ENCODE measurements at regions not wholly inside any gene's neighbourhood (a gene's known extent, or its start where the extent isn't known, plus 50 kb on each side); places are given as distances from the start of the nearest gene placed in this dataset.

DNA sequence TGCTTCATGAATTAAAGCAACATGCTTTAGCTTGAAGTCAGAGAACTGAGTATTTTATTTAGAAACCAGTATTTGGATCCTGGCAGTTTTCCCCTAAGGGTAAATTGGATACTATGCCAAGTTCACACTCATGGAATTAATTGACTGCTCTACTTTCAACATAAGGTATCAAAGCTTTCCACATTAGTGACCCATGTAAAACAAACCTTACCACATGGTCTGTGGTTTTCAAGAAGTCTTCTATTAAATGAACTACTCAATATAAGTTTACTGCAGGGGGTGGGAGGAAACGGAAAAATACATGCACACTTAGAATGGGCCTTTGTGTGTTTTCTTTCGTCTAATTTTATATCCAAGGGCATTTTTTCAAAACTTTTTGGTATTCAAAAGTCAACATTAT, 232.0 kb upstream of the FBXL7 start:
- no peak overlapping the region for H3K18ac ChIP-seq (ENCODE audit: extremely low read depth, low read length)
- H3K23me2 ChIP-seq (ENCODE audit: low read depth, low read length), result no peaks in the 10 kb centered on the region
- H2BK20ac ChIP-seq (ENCODE audit: low read length), result no peak overlapping the region
- WGBS, 2 experiments (ENCODE audit: extremely low coverage in 1 of 2, insufficient coverage in 1 of 2, insufficient read length in 1 of 2, insufficient replicate concordance in 2 of 2, low coverage in 1 of 2, low lambda C conversion rate in 2 of 2, missing lambda C conversion rate in 1 of 2), result 87% methylated on average over 2 of the region's 2 CpGs; no CpG with 5 or more reads in 1 of the 2 experiments
- no peak overlapping the region for H3K4ac ChIP-seq (replicated peaks; ENCODE audit: insufficient read length, low read depth, low read length)
- H4K8ac ChIP-seq (ENCODE audit: extremely low read depth, insufficient read depth, low read length), result no peak overlapping the region
- no peak overlapping the region for H2BK12ac ChIP-seq (ENCODE audit: low read depth, low read length)
- DNase-seq (ENCODE audit: low read depth in 1 of 2, low spot score in 2 of 2) (no peak), FAIRE-seq (no peak)
- H2AK5ac ChIP-seq (ENCODE audit: low read depth, low read length), result no peak overlapping the region
- CTCF ChIA-PET (ENCODE audit: partially characterized antibody), result interaction anchor here (1.2 kb wide), 1 partner anchor 22 kb away, joined by 3 read pairs; no protein-coding TSS in a partner anchor
- H3K9ac ChIP-seq (replicated peaks in 1 of 4; ENCODE audit: extremely low read depth in 1 of 4, low read depth in 3 of 4, low read length in 3 of 4), result no peak overlapping the region
- H3K79me1 ChIP-seq (ENCODE audit: low read depth, low read length), result no peaks in the 10 kb centered on the region
- H3K56ac ChIP-seq (replicated peaks; ENCODE audit: insufficient read length, low read depth, low read length), result no peak overlapping the region
- no peak overlapping the region for H2BK120ac ChIP-seq (replicated peaks; ENCODE audit: low read depth, low read length)
- H4K91ac ChIP-seq (replicated peaks; ENCODE audit: insufficient read length, low read length), result no peak overlapping the region
- POLR2A ChIA-PET (ENCODE audit: partially characterized antibody), result no interaction called here
- no peak overlapping the region for H3K4me3 ChIP-seq (ENCODE audit: extremely low read depth in 1 of 4, insufficient read depth in 2 of 4, low read depth in 3 of 4, low read length in 4 of 4)
- H3K4me2 ChIP-seq (ENCODE audit: insufficient read depth in 1 of 2, low read depth in 2 of 2, low read length in 2 of 2), result no peak overlapping the region
- H3K4me1 ChIP-seq (replicated peaks in 1 of 4; ENCODE audit: control insufficient read depth in 3 of 4, insufficient read depth in 4 of 4, low read length in 3 of 4), result peaks cover 0 to 7% (median 2%) of the 10 kb centered on the region in 4 experiments; a peak in 3 of 7 replicates
- no peaks in the 10 kb centered on the region; a peak in 1 of 7 replicates for H3K27me3 ChIP-seq (replicated peaks in 1 of 4; ENCODE audit: control insufficient read depth in 3 of 4, extremely low read depth in 1 of 4, insufficient read depth in 3 of 4, low read length in 3 of 4)
- no peaks in the 10 kb centered on the region for H4K20me1 ChIP-seq (replicated peaks in 1 of 2; ENCODE audit: control insufficient read depth in 1 of 2, insufficient read depth in 2 of 2, low read length in 2 of 2)
- H3K79me2 ChIP-seq (ENCODE audit: control insufficient read depth in 1 of 2, insufficient read depth in 2 of 2, low read length in 2 of 2), result no peaks in the 10 kb centered on the region
- H3K23ac ChIP-seq (ENCODE audit: insufficient read length), result no peak overlapping the region
- no peak overlapping the region for H4K5ac ChIP-seq (ENCODE audit: insufficient read length, low read depth, low read length)
- H3K9me3 ChIP-seq (ENCODE audit: insufficient read depth in 2 of 2, low read depth in 1 of 2, low read length in 1 of 2), result no peaks in the 10 kb centered on the region
- no peaks in the 10 kb centered on the region for H3K36me3 ChIP-seq (ENCODE audit: control insufficient read depth in 2 of 4, insufficient read depth in 4 of 4, low read length in 3 of 4)
- H2AFZ ChIP-seq (ENCODE audit: low read length), result no peak overlapping the region
- H2BK5ac ChIP-seq (ENCODE audit: low read depth, low read length), result no peak overlapping the region
- H3K14ac ChIP-seq (ENCODE audit: insufficient read length), result no peak overlapping the region
- H2BK15ac ChIP-seq (ENCODE audit: low read length), result no peak overlapping the region
- no peak overlapping the region for H3K27ac ChIP-seq (ENCODE audit: low read depth, low read length)
- TF ChIP-seq SAP30 (IDR thresholded peaks at IDR 0.05; ENCODE audit: insufficient read depth, insufficient replicate concordance, low read length) (no peak), SIN3A (conservative IDR thresholded peaks at IDR 0.05 in 1 of 2, IDR thresholded peaks at IDR 0.05 in 1 of 2; ENCODE audit: low read depth in 1 of 2, low read length in 2 of 2) (no peak)

Data from H1 (cell line).